ENCODE measurements at regions not wholly inside any gene's neighbourhood (a gene's known extent, or its start where the extent isn't known, plus 50 kb on each side); places are given as distances from the start of the nearest gene placed in this dataset.

- Histone ChIP-seq H3K36me3 (replicated peaks in 1 of 2) (no peaks in the 10 kb centered on the region), H3K27ac (no peak overlapping the region), H3K27me3 (no peaks in the 10 kb centered on the region), H3K9me3 (replicated peaks in 1 of 3) (no peaks in the 10 kb centered on the region), H3K4me3 (no peak overlapping the region), H3K4me1 (replicated peaks in 1 of 2) (no peaks in the 10 kb centered on the region)
- no peak for TF ChIP-seq POLR2A (IDR thresholded peaks at IDR 0.05)
- TF ChIP-seq CTCF (IDR thresholded peaks at IDR 0.05): no peak
- peak in 3 of 7 donors; percentile 16 to 27 (median 17) for DNase-seq
- intact Hi-C loops (cut with DNase I): no loop called here
Observed at GRCh38 chr14:86481104-86481503, 951.2 kb downstream of the FLRT2 start.

DNA sequence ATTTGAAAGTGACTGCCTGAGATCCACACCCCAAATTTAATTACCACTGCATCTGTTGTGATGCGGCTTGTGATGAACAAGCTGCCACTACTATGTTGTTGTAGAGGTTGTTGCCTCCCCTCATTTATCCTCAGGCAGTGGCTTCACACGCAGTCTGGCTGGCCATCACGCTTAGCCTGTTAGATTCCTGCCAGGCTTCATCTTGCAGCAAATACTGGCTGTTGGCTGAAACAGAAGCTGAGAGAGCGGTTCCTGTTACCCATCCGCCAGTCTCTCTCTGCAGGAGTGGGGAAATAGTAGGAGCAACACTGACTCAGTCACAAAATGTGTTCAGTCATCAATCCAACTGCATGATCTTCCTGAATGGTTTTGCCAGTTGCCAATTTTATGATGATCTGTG is 934.4 kb downstream of the FLRT2 start:
- Histone ChIP-seq H3K27ac (no peak overlapping the region), H3K4me1 (replicated peaks in 1 of 2) (no peaks in the 10 kb centered on the region), H3K9me3 (replicated peaks in 1 of 3) (no peaks in the 10 kb centered on the region), H3K36me3 (replicated peaks in 1 of 2) (no peaks in the 10 kb centered on the region), H3K4me3 (no peak overlapping the region), H3K27me3 (no peaks in the 10 kb centered on the region)
- no peak for DNase-seq
- 68 to 77% (median 71%) methylated on average over 5 of the region's 5 CpGs for WGBS, 4 donors
- TF ChIP-seq CTCF (IDR thresholded peaks at IDR 0.05) (no peak), POLR2A (IDR thresholded peaks at IDR 0.05) (no peak)
- intact Hi-C loops (cut with DNase I): loop anchor here in 1 of 2 donors (5.0 kb wide), 1 partner anchor 438 kb away; no protein-coding TSS in a partner anchor

GRCh38 chr14:86462193-86462753 is 932.3 kb downstream of the FLRT2 start:
- WGBS, 4 donors: 38 to 75% (median 62%) methylated on average over 1 of the region's 1 CpG
- Histone ChIP-seq H3K9me3 (replicated peaks in 1 of 3) (no peaks in the 10 kb centered on the region), H3K4me3 (no peak overlapping the region), H3K27ac (no peak overlapping the region), H3K4me1 (replicated peaks in 1 of 2) (no peaks in the 10 kb centered on the region), H3K27me3 (no peaks in the 10 kb centered on the region), H3K36me3 (replicated peaks in 1 of 2) (no peaks in the 10 kb centered on the region)
- no peak for TF ChIP-seq POLR2A (IDR thresholded peaks at IDR 0.05)
- TF ChIP-seq CTCF (IDR thresholded peaks at IDR 0.05): peak; percentile 14 to 44 (median 40)
- DNase-seq: peak in 5 of 7 donors; percentile 9 to 33 (median 28)
- intact Hi-C loops (cut with DNase I): loop anchor here in 1 of 2 donors (5.0 kb wide), 1 partner anchor 440 kb away; no protein-coding TSS in a partner anchor

- intact Hi-C loops (cut with DNase I): no loop called here
- H3K4me1 ChIP-seq (replicated peaks in 1 of 2): no peaks in the 10 kb centered on the region
- 64 to 80% (median 70%) methylated on average over 2 of the region's 2 CpGs for WGBS, 4 donors
- no peaks in the 10 kb centered on the region for H3K27me3 ChIP-seq
- no peaks in the 10 kb centered on the region for H3K36me3 ChIP-seq (replicated peaks in 1 of 2)
- no peak for DNase-seq
- no peak overlapping the region for H3K4me3 ChIP-seq
- H3K9me3 ChIP-seq (replicated peaks in 1 of 3): no peaks in the 10 kb centered on the region
- no peak overlapping the region for H3K27ac ChIP-seq
- TF ChIP-seq CTCF (IDR thresholded peaks at IDR 0.05) (no peak), POLR2A (IDR thresholded peaks at IDR 0.05) (no peak)
Observed at GRCh38 chr14:86457481-86458135, 927.7 kb downstream of the FLRT2 start.

All from adrenal gland (tissue), 9 donors.